ENCODE measurements at regions not wholly inside any gene's neighbourhood (a gene's known extent, or its start where the extent isn't known, plus 50 kb on each side); places are given as distances from the start of the nearest gene placed in this dataset.

- TF ChIP-seq RAD21 (IDR thresholded peaks at IDR 0.05; ENCODE audit: low read depth), result no peak
- no peak for TF ChIP-seq REST (IDR thresholded peaks at IDR 0.05; ENCODE audit: low read depth)
- no peak for TF ChIP-seq CTCF (IDR thresholded peaks at IDR 0.05 in 2 of 3, conservative IDR thresholded peaks at IDR 0.05 in 1 of 3; ENCODE audit: borderline replicate concordance in 1 of 3, insufficient read depth in 1 of 3, low read depth in 2 of 3, low read length in 2 of 3)
- TF ChIP-seq EZH2 (IDR thresholded peaks at IDR 0.05), result no peak
Observed at GRCh38 chr5:68798877-68799843, 294.7 kb upstream of the SLC30A5 start.

Measured in HCT116 (cell line).